GM23248 (cell line): ENCODE measurements at regions not wholly inside any gene's neighbourhood (a gene's known extent, or its start where the extent isn't known, plus 50 kb on each side); places are given as distances from the start of the nearest gene placed in this dataset.

Experiments
- EZH2 ChIP-seq: fragments of 200-600 bp; sonication (generic); IDR thresholded peaks from 2 replicates; pipeline ENCODE4 v1.6.1; 2018; ENCODE audit warnings: antibody characterized with exemption, mild to moderate bottlenecking; ENCODE audit not compliant: insufficient read depth, poor library complexity, severe bottlenecking
- EZH2phosphoT487 ChIP-seq: fragments of 200-600 bp; sonication (generic); IDR thresholded peaks from 2 replicates; pipeline ENCODE4 v1.6.1; 2018; ENCODE audit warnings: antibody characterized with exemption, moderate library complexity, mild to moderate bottlenecking, low read depth; ENCODE audit not compliant: insufficient read depth

- no peak for TF ChIP-seq EZH2
- no peak for TF ChIP-seq EZH2phosphoT487
These were observed 514.7 kb upstream of the GRIN3A start for GRCh38 chr9:102253099-102253498.
